ENCODE measurements at regions not wholly inside any gene's neighbourhood (a gene's known extent, or its start where the extent isn't known, plus 50 kb on each side); places are given as distances from the start of the nearest gene placed in this dataset.

- Histone ChIP-seq H3K27ac (ENCODE audit: insufficient read depth, low read depth, low read length) (no peak overlapping the region), H3K27me3 (ENCODE audit: control insufficient read depth in 2 of 2, insufficient read depth in 2 of 2, low read length in 2 of 2) (no peaks in the 10 kb centered on the region), H3K9me1 (replicated peaks; ENCODE audit: control insufficient read depth, extremely low read depth, insufficient read depth, low read length) (no peaks in the 10 kb centered on the region), H3K4me2 (ENCODE audit: insufficient read depth, low read length) (no peak overlapping the region), H3K9me3 (replicated peaks; ENCODE audit: control insufficient read depth, insufficient read depth, low read length) (no peaks in the 10 kb centered on the region), H3K4me3 (replicated peaks in 1 of 3; ENCODE audit: insufficient read depth in 1 of 3, low read depth in 1 of 3, low read length in 3 of 3) (no peak overlapping the region), H4K20me1 (replicated peaks; ENCODE audit: control insufficient read depth, extremely low read depth, insufficient read depth, low read length) (no peaks in the 10 kb centered on the region), H2AFZ (ENCODE audit: low read depth, low read length) (no peak overlapping the region), H3K4me1 (ENCODE audit: control insufficient read depth, extremely low read depth, insufficient read depth, low read length) (no peaks in the 10 kb centered on the region), H3K79me2 (ENCODE audit: control insufficient read depth, insufficient read depth, low read length) (no peaks in the 10 kb centered on the region), H3K9ac (replicated peaks; ENCODE audit: extremely low read depth, insufficient read depth, low read length) (no peak overlapping the region), H3K36me3 (ENCODE audit: control insufficient read depth in 2 of 2, extremely low read depth in 1 of 2, insufficient read depth in 2 of 2, low read length in 2 of 2) (no peaks in the 10 kb centered on the region)
- BruUV-seq (replicated peaks) = no TSS peak
- intact Hi-C loops (cut with micrococcal nuclease) (no loop called here), dilution Hi-C loops (cut with MboI; ENCODE audit: extremely low pct_ligation_motif_present, low sequenced_read_pairs) (no loop called here)
- DNase-seq (ENCODE audit: low read depth, low spot score) (no peak), FAIRE-seq (no peak)
- TF ChIP-seq MAX (IDR thresholded peaks at IDR 0.05; ENCODE audit: insufficient read depth, insufficient read length) = no peak
- POLR2A ChIA-PET = no interaction called here
- CTCF ChIA-PET = no interaction called here
Observed at GRCh38 chr14:42368234-42368633, 761.6 kb downstream of the LRFN5 start.

GRCh38 chr14:42353315-42353714 lies 746.6 kb downstream of the LRFN5 start:
- H3K27me3 ChIP-seq (ENCODE audit: control insufficient read depth in 2 of 2, insufficient read depth in 2 of 2, low read length in 2 of 2) = no peaks in the 10 kb centered on the region
- H3K9ac ChIP-seq (replicated peaks; ENCODE audit: extremely low read depth, insufficient read depth, low read length) = no peak overlapping the region
- no peaks in the 10 kb centered on the region for H4K20me1 ChIP-seq (replicated peaks; ENCODE audit: control insufficient read depth, extremely low read depth, insufficient read depth, low read length)
- H3K4me2 ChIP-seq (ENCODE audit: insufficient read depth, low read length) = no peak overlapping the region
- ChIA-PET CTCF (no interaction called here), POLR2A (no interaction called here)
- no peaks in the 10 kb centered on the region for H3K36me3 ChIP-seq (ENCODE audit: control insufficient read depth in 2 of 2, extremely low read depth in 1 of 2, insufficient read depth in 2 of 2, low read length in 2 of 2)
- no peak overlapping the region for H2AFZ ChIP-seq (ENCODE audit: low read depth, low read length)
- no peaks in the 10 kb centered on the region for H3K9me3 ChIP-seq (replicated peaks; ENCODE audit: control insufficient read depth, insufficient read depth, low read length)
- DNase-seq (ENCODE audit: low read depth, low spot score) (no peak), FAIRE-seq (no peak)
- no peak overlapping the region for H3K4me3 ChIP-seq (replicated peaks in 1 of 3; ENCODE audit: insufficient read depth in 1 of 3, low read depth in 1 of 3, low read length in 3 of 3)
- intact Hi-C loops (cut with micrococcal nuclease) (no loop called here), dilution Hi-C loops (cut with MboI; ENCODE audit: extremely low pct_ligation_motif_present, low sequenced_read_pairs) (no loop called here)
- H3K27ac ChIP-seq (ENCODE audit: insufficient read depth, low read depth, low read length) = no peak overlapping the region
- TF ChIP-seq FOS (IDR thresholded peaks at IDR 0.05; ENCODE audit: borderline replicate concordance, insufficient read depth, low read length) = no peak
- no peak for TF ChIP-seq POLR2A (IDR thresholded peaks at IDR 0.05; ENCODE audit: low read depth, low read length)
- no peak for TF ChIP-seq CTCF (IDR thresholded peaks at IDR 0.05; ENCODE audit: extremely low read depth in 1 of 2, insufficient read depth in 1 of 2, low read depth in 1 of 2, low read length in 2 of 2)
- no peak for TF ChIP-seq POLR2AphosphoS5 (IDR thresholded peaks at IDR 0.05; ENCODE audit: insufficient read depth, low read depth, low read length)
- no peak for TF ChIP-seq GATA2 (IDR thresholded peaks at IDR 0.05; ENCODE audit: insufficient read depth, insufficient read length, low read depth, low read length)
- TF ChIP-seq MAX (IDR thresholded peaks at IDR 0.05; ENCODE audit: insufficient read depth, insufficient read length) = no peak
- no peak for TF ChIP-seq MYC (IDR thresholded peaks at IDR 0.05; ENCODE audit: low read depth, low read length)
- no peak for TF ChIP-seq EZH2 (IDR thresholded peaks at IDR 0.05; ENCODE audit: borderline replicate concordance, low read depth, low read length, severe bottlenecking)
- no peak for TF ChIP-seq JUN (IDR thresholded peaks at IDR 0.05; ENCODE audit: borderline replicate concordance, insufficient read depth, insufficient read length, low read depth)
- BruUV-seq (replicated peaks) = no TSS peak
- no peaks in the 10 kb centered on the region for H3K79me2 ChIP-seq (ENCODE audit: control insufficient read depth, insufficient read depth, low read length)
- no peaks in the 10 kb centered on the region for H3K4me1 ChIP-seq (ENCODE audit: control insufficient read depth, extremely low read depth, insufficient read depth, low read length)
- no peaks in the 10 kb centered on the region for H3K9me1 ChIP-seq (replicated peaks; ENCODE audit: control insufficient read depth, extremely low read depth, insufficient read depth, low read length)

All from endothelial cell of umbilical vein (primary cell).